DND-41 (cell line): ENCODE measurements at regions not wholly inside any gene's neighbourhood (a gene's known extent, or its start where the extent isn't known, plus 50 kb on each side); places are given as distances from the start of the nearest gene placed in this dataset.

ENCODE experiments used
- EZH2 ChIP-seq: IDR thresholded peaks from 3 replicates; pipeline ENCODE4 v1.6.1; 2012; ENCODE audit warnings: borderline replicate concordance, low read depth, mild to moderate bottlenecking, moderate library complexity, low read length, inconsistent platforms; ENCODE audit not compliant: severe bottlenecking
- TF ChIP-seq, protein P1 (sequence below): IDR thresholded peaks from 2 replicates; pipeline ENCODE4 v1.5.1; 2012; ENCODE audit warnings: borderline replicate concordance, low read length, moderate library complexity, mild to moderate bottlenecking; ENCODE audit not compliant: poor library complexity, severe bottlenecking; ENCODE audit errors: extremely low read depth

DNA sequence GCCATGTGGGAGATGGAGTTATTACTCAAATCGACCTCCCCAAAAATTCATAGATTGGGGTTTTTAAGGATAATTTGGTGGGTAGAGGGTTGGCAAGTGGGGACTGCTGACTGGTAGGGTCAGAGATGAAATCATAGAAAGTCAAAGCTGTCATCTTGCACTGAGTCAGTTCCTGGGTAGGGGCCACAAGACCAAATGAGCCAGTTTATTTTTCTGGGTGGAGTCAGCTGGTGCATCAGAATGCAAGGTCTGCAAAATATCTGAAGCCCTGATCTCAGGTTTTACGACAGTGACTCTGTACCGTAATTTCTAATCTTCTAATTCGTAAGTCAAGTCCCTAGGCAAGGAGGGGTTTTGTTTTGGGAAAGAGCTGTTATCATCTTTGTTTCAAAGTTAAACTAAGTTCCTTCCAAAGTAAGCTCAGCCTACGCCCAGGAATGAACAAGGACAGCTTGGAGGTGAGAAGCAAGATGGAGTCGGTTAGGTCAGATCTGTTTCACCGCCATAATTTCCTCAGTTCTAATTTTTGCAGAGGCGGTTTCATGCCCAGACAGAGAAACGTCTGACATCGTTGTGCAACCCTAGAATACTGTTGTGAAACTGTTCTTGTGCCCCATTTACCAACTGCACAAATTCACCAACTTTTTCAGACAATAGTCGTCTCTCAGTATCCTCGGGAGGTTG, 104.5 kb upstream of the SFSWAP start:
- TF ChIP-seq, protein P1, sequence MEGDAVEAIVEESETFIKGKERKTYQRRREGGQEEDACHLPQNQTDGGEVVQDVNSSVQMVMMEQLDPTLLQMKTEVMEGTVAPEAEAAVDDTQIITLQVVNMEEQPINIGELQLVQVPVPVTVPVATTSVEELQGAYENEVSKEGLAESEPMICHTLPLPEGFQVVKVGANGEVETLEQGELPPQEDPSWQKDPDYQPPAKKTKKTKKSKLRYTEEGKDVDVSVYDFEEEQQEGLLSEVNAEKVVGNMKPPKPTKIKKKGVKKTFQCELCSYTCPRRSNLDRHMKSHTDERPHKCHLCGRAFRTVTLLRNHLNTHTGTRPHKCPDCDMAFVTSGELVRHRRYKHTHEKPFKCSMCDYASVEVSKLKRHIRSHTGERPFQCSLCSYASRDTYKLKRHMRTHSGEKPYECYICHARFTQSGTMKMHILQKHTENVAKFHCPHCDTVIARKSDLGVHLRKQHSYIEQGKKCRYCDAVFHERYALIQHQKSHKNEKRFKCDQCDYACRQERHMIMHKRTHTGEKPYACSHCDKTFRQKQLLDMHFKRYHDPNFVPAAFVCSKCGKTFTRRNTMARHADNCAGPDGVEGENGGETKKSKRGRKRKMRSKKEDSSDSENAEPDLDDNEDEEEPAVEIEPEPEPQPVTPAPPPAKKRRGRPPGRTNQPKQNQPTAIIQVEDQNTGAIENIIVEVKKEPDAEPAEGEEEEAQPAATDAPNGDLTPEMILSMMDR, result no peak
- no peak for TF ChIP-seq EZH2
